GM21367 (cell line): ENCODE measurements at regions not wholly inside any gene's neighbourhood (a gene's known extent, or its start where the extent isn't known, plus 50 kb on each side); places are given as distances from the start of the nearest gene placed in this dataset.
"Not testable (repeated sequence)": the region's sequence is repeated elsewhere in the genome, so short reads cannot be mapped to it uniquely, and the experiment has no call there.

Source experiments
- ATAC-seq: cut with Tn5 transposase; IDR thresholded peaks from one replicate; pipeline ENCODE4 v1.9.1; 2021; ENCODE audit not compliant: unreplicated experiment

DNA sequence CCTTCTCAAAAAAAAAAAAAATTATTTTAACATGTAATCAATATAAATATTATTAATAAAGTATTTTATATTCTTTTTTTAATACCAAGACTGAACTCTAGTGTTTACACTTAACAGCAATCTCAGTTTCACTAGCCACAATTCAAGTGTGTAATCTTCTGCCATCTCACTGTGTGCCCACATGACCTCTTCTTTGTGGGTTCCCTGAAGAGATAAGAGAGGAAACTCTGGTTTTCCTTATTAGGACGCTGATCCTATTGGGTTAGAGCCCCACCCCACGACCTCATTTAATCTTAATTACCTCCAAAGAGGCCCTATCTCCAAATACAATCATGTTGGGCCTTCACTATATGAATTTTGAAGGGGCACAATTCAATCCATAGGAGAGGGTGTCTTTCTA is 177.6 kb downstream of the STK31 start:
- ATAC-seq, result no peak

DNA sequence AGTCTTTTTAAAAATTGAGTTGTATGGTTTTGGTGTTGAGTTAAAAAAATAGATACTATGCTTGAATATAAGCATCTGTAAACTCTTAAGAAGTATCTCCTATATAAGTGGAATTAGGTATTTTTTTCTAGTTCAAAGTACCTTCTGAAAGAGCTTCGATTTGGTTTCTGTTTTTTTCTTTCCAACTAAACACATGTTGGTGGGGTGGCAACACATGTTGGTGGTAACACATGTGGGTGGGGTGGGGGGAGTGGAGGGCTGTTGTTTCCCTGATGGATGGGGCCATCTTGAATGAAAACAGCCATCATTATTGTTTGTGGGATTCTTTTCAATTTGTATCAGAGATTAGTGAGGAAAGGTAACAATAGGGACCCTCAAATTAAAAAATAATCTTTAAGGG is 178.9 kb downstream of the STK31 start:
- ATAC-seq, result no peak

DNA sequence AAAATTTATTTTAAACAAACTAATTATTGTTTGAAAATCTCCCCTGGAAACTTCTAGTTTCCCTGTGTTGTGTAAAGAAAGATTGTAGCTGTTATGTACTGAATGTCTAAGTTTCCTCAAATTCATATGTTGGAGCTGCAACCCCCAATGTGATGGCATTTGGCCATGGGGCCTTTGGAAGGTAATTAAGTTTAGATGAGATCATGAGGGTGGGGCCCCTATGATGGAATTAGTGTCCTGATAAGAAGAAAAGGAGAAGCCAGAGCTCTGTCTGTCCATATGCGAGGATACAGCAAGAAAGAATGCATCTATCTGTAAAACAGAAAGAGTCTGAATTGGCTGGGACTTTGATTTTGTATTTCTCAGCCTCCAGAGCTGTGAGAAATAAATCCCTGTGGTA is 179.5 kb downstream of the STK31 start:
- no peak for ATAC-seq

DNA sequence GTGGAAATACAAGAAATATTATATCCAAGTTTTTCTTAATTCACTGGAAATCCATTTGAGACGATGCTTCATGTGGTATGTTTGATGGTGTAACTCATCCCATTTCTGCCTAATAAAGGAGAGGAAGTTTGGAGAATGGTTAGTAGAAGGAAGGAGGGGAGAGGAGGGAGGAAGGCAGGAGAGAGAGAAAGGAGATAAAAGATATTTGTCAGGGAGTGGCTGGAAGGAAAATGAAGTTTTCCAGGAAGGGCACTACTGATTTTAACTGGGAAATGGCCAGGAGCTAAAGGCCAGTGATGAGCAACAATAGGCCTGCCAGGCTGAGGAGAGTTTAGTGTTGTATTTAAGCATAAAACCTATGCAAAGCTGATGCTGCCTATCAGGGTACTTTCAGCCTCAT is 182.0 kb downstream of the STK31 start:
- no peak for ATAC-seq

DNA sequence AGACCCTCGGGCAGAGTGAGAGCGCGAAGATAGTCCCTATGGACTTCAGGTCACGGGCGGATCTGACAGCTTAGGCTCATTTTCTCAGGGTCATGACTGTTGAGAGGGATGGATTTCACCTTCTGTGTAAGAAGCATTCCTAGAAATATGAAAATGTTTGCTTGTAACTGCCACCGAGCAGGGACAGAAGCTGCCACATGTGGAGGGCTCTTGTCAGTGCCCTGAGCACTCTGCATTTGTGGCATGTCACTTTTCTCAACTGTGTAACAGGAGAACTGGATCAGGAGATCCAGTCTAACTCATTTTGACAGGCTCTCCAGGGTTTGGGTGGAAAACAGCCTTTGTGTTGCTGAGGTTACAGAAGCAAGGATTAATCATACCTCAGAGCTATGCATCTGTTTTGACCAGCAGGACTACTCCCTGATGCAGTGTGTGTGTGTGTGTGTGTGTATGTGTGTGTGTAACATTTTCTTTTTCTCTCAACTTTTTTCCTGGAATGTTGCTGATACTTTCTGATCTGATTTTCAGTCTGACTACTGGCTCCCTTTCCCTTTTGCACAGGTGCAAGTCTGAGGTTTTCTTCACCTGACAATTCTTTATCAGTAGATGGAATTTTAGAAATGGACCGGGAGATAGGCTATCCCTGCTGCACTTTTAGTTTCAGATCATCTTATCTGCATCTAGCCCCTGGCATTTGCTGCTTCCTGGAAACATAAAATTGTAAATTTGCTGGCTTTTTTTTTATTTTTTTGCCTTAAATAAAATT is 183.3 kb downstream of the STK31 start:
- ATAC-seq, result no peak

DNA sequence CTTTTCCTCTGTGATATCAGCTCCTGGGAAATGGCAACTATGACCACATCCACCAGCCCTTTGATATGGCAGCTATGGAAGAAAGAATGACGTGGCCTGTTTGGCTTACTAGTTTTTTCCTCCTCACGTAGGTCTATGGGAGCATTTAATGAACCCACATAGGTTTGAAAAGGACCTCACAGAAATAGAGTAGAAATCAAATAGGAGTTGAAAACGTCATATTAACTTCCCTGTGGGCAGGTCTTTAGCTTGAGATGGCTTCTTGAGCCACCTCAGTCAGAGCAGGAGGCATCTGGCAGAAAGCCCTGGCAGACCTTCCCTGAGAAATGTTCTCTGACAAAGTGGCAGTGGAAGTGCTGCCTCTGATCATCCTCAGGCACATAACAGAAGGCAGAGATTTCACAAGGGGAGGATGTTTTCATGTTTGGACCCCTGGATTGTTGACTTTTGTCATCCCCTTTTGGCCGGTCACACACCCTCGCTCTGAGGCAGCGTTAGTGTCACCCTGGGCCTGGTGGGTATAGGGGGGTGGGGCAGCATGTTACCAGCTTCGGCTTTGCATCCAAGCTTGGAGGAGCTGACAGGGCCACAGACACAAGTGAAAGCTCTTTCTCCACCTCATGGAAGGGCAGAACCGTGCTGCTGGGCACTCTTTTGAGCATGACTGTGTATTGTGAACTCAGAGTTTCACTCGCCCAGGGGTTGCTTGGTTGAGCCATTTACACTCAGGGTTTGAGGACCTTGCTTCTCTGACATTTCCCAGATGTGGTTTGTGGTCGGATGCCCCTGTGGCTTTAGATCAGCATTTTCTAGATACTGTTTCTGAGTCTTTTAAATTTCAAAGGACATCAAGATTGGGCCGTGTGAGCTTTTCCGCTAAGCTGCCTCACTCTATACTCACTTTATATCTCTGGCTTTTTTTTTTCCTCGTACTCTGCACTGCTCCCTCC is 184.2 kb downstream of the STK31 start:
- ATAC-seq, result no peak

DNA sequence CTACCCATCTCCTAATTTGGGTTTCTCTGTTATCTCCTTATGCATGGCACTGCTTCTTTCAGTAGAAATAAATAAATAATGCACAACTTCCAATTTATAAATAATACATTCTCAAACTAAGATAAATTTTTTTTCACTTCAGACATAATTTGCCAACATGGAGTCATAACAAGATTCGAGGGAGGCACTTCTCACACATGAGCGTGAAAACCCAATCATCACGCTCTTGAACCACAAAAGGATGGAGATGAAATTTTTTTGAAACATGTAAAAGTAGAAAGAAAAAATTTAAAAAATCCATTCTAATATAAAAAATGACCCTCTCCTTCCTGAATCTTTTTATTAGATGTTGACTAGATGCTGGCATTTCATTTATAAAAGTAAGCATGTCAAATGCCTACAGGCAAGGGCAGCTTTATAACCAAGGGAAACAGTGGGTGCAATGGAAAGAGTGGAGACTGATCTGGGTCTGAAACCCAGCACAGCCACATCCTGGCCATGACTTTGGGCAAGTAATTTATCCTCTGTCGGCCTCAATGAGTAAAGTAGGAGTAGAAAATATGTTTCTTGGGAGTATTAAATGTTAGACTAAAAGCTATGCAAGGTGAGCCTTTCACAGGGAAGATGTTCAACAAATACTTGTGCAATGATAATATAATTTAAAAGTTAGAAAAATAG is 185.0 kb downstream of the STK31 start:
- no peak for ATAC-seq

DNA sequence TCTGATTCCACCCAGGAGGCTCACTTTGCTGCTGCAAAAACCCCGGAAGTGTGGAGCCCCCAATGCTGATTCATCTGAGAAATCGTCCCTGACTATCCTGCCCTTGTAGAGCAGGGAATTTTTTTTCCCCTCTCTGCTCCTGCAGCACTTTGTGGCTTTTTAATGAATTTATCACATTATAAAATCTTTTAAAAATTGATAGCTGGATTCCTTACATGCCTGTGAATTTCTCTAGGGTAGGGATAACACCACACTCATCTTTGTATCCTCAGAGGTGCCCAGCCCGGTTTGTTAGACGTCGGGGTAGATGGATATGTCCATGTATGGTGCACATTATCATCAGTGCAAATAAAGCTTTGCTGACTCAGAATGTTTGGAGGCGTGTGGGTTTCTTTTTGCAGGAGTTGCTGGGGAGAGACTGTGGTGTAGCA is 185.7 kb downstream of the STK31 start:
- ATAC-seq, result no peak

DNA sequence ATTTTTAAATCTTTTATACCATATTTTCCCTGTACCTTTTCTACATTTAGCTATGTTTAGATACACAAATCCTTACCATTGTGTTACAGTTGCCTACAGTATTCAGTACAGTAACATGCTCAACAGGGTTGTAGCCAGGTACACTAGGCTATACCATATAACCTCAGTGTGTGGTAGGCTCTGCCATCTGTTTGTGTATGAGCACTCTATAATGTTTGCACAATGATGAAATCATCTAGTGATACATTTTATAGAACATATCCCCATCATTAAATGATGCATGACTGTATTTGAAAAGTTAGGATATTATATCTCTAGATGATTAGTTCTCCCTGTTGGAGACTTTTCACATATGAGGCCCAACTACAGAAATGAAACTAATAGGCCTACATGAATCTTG is 188.6 kb downstream of the STK31 start:
- ATAC-seq, result no peak

DNA sequence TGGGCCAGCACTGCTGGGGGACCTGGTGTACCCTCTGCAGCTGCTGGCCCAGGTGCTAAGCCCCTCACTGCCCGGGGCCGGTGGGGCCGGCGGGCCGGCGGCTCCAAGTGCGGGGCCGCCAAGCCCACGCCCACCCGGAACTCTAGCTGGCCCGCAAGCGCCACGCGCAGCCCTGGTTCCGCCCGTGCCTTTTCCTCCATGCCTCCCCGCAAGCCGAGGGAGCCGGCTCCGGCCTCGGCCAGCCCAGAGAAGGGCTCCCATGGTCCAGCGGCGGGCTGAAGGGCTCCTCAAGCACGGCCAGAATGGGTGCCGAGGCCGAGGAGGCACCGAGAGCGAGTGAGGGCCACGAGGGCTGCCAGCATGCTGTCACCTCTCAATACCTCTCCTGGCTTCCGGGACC is 194.9 kb downstream of the STK31 start:
- ATAC-seq, result not testable (repeated sequence)

DNA sequence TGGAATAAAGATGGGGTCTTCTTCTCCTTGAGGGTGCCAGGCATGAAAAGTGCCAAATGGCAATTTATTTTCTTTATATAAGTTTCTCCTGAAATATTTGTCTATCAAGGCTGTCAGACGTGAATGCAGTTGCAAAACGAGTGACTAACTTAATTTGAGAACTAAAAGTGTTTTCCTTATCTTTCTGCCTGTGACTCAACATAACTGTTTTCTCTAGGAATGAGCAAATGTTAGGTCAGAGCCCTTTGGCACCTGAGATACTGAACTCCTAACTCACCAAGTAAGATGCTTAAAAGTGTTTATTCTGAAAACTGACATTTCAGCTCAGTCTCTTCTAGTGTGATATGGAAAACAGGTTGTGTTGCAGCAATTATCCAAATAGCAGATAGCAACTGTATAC is 197.0 kb downstream of the STK31 start:
- ATAC-seq, result no peak

DNA sequence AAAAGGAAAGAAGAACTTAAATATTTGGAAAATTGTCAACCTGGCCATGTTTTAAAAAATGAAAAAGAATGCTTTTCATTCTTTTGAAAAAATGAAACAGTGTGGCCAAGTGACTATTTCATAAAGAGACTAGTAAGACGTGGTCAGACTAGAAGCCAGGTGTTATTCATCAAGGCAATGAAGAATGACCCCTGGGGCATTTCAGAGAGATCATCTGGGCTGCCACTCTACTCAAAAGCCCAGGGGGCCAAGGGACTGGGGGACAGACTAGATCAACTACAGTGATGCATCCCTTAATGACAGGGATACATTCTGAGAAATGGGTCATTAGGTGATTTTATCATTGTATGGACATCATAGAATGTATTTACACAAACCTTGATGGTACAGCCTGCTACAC is 199.4 kb downstream of the STK31 start:
- no peak for ATAC-seq

DNA sequence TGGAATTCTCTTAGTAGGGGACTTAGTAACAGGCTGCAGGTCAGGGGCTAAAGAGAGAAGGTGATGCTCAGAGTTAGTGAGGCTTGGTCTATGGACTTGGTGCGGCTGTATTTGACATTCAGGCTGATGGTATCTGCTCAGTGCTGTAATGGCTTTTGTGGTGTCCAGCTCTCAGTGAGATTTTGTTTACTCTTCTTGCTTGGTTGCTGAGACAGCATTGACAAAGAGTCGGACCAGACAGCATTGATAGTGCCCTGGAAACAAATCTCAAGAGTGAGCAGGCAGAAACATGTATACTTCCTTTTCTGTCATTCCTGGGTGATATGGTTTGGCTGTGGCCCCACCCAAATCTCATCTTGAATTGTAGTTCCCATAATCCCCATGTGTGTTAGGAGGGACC is 202.0 kb downstream of the STK31 start:
- no peak for ATAC-seq

DNA sequence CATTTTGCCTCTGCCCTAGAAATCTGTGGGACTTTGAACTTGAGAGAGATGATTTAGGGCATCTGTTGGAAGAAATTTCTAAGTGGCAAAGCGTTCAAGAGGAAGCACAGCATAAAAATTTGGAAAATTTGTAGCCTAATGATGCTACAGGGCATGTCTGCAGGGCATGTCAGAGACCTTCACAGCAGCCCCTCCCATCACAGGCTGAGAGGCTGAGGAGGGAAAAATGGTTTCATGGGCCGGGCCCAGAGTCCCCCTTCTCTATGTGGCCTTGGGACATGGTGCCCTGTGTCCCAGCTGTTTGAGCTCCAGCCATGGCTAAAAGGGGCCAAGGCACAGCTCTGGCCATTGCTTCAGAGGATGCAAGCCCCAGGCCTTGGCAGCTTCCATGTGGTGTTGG is 203.0 kb downstream of the STK31 start:
- no peak for ATAC-seq

DNA sequence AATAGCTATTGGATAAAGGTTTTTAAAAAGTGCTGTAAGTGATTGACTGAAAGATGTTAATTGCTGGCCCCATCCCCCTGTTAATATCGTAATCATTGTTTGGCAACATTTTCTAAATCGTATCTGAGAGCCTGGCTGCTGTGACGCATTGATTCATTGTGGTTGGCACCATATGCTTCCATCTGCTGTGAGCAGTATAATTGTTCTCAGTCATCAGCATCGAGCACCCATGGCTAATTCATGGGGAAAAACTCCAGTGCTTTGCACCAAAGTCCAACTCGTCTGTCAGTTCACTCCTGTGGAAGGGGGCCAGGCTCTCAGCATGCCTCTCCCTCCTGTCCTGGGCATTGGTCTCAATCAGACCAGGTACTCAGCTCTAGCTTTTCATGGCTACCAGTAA is 205.2 kb downstream of the STK31 start:
- no peak for ATAC-seq

DNA sequence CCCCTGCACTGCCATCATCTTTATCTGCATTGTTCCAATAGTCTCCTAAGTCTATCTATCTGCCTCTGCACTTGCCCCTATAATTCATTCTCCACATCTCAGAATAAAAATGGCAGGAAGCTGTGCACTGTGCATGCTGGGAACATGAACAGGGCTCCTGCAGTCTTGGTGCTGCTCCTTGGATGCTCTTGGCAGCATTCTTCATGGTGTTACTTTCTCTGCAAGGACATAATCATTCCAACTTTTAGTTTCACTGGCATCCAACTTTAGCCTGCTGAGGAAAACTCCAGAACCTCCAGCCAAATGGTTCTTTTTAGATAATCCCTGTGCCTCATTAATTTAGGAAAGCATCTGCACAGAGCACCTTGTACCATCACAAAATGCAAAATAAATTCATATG is 208.3 kb downstream of the STK31 start:
- ATAC-seq, result no peak

DNA sequence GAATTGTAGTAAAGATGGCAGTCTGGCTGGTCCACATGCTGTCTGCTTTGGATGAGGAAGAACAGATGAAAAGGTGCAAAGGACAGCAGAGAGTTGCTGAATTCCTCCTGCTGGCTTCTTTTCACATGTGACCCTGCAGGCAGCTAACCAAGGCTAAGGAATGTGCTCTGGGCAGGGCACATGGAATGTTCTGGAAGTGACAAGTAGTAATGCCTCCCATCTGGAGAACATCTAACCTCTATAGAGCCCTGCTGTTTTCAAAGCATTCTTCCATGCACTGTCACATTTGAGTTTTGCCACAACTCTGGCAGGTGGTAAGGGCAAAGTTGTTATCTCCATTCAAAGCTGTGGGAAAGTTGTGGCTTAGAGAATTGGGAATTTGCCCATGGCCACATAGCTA is 208.8 kb downstream of the STK31 start:
- ATAC-seq, result no peak

DNA sequence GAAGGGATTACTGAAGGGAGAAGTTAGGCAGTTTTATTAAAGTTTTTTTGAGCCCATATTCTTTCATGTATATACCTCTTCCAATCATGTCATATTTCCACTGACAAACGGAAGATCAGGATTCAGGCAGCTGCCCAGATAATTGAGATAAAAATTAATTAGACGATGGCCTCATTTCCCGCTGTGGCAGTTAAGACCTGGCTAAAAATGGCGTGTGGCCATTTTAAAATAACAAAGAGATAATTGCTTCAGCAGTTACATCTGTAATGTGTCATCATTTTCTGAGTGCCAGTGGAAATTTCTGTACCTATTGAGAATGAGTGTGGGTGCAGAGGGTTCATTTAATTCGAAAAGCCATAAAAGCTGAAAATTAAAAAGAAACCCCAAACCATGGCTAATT is 215.1 kb downstream of the STK31 start:
- no peak for ATAC-seq

DNA sequence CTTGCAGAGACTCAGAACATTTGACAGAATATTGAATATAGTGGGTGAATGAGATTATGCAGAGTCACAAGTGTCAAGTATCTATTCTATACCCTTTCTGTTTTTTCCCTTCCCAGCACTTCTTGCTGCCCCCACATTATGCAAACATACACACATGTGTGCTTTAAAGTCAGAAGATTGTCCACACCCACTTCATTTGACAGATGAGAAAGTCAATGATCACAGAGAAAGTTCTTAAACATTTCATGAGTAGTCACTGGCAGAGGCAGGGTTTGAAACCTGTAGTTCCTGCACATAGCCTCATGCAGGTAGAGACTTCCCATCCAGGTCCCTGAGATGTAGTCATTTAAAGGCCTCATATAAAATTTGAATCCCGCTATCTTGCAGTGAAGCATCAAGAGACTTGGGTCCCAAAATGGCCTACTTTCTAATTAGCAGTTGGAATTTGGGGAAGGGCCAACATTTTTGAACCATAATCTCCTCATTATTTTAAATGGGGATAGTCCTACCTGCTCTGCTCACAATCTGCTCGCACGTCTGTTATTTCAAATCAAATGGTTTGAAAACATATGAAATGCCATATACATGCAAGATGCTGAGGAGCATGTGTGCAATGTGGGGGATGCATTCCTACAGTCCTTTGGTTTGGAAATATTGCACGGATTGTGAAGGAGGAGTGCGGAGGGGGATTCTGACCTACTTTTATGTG is 217.8 kb downstream of the STK31 start:
- ATAC-seq, result no peak

DNA sequence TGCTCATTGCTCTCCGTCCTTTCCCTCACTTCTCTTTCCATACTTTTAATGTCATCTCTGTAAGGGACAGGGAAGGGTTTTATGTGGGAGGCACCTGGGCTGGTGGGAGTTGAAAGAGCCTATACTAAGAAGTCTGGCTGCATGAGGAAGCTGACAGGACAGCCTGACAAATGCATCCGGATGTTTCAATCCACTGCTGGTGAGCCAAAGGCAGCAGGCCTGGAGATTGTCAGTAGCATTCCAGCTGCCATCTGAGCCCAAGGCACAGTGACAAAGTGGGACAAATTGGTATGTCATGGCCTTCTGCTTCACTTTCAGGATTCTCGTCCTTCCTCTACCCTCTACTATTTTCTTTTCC is 218.4 kb downstream of the STK31 start:
- ATAC-seq, result no peak

DNA sequence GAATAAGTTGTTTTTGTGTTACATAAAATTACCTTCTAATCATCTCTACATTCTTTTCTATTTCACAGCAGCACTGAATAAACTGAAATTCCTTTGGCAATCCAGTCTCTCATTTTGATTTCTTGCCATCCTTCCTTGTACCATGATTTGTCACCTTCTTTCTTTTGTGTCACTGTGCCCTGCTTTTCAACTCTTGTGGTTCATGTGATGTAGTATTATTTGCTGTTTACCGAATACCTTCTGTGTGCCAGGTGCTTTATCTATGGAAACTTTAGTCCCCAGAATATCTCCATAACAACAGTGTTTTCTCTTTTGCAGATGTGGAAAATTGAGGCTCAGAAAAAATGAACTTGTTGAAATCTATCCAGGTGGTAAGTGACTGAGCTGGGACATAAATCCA is 220.3 kb downstream of the STK31 start:
- ATAC-seq, result no peak
